ENCODE measurements at regions not wholly inside any gene's neighbourhood (a gene's known extent, or its start where the extent isn't known, plus 50 kb on each side); places are given as distances from the start of the nearest gene placed in this dataset.

DNA sequence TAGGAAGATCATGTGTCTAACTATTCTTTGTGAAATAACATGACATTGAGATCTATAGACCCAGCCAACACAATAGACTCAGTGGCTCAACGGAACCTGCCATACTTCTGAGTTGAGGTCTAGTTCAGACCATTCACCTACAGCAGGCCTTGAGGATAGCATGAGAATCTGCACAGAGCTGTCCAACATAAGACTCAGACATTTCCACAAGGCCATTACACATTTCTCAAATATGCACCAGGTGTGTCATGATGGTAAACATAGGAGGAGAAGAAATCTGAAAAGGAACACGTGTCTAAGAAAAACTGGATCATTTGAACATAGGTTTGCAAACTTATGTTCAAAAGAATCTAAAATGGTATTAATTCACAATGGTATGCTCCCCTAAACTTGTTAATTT, 421.4 kb downstream of the SLITRK6 start:
- TF ChIP-seq, protein P1, sequence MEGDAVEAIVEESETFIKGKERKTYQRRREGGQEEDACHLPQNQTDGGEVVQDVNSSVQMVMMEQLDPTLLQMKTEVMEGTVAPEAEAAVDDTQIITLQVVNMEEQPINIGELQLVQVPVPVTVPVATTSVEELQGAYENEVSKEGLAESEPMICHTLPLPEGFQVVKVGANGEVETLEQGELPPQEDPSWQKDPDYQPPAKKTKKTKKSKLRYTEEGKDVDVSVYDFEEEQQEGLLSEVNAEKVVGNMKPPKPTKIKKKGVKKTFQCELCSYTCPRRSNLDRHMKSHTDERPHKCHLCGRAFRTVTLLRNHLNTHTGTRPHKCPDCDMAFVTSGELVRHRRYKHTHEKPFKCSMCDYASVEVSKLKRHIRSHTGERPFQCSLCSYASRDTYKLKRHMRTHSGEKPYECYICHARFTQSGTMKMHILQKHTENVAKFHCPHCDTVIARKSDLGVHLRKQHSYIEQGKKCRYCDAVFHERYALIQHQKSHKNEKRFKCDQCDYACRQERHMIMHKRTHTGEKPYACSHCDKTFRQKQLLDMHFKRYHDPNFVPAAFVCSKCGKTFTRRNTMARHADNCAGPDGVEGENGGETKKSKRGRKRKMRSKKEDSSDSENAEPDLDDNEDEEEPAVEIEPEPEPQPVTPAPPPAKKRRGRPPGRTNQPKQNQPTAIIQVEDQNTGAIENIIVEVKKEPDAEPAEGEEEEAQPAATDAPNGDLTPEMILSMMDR (conservative IDR thresholded peaks at IDR 0.05; ENCODE audit: low read depth, low read length): no peak
- TF ChIP-seq POLR2A (IDR thresholded peaks at IDR 0.05; ENCODE audit: low read depth, low read length) (no peak), RAD21 (IDR thresholded peaks at IDR 0.05; ENCODE audit: low read length) (no peak), SMC3 (IDR thresholded peaks at IDR 0.05; ENCODE audit: low read depth, low read length) (no peak), MAFK (IDR thresholded peaks at IDR 0.05; ENCODE audit: low read depth, low read length) (no peak), FOS (IDR thresholded peaks at IDR 0.05; ENCODE audit: low read depth, low read length) (no peak)
- TF ChIP-seq, protein P2, sequence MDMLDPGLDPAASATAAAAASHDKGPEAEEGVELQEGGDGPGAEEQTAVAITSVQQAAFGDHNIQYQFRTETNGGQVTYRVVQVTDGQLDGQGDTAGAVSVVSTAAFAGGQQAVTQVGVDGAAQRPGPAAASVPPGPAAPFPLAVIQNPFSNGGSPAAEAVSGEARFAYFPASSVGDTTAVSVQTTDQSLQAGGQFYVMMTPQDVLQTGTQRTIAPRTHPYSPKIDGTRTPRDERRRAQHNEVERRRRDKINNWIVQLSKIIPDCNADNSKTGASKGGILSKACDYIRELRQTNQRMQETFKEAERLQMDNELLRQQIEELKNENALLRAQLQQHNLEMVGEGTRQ (IDR thresholded peaks at IDR 0.05; ENCODE audit: low read depth, low read length): no peak

Data from IMR-90 (cell line).